ENCODE measurements at regions not wholly inside any gene's neighbourhood (a gene's known extent, or its start where the extent isn't known, plus 50 kb on each side); places are given as distances from the start of the nearest gene placed in this dataset.

DNA sequence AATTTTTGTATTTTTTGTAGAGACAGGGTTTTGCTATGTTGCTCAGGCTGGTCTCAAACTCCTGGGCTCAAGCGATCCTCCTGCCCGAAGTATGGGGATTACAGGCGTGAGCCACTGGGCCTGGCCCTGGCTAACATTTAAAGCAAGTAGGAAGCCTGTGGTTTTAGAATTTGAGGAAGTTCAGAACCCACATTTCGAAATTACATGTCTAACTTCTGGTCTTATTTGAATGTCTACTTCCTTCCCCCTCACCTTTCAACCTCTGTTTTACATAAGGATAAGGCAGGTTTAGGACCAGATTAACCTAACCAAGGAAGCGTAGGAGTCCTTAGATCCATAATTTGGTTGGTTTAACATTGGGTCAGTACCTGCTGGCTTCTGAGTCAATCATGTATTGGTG is 120.5 kb upstream of the PROK2 start:
- TF ChIP-seq, protein P1, sequence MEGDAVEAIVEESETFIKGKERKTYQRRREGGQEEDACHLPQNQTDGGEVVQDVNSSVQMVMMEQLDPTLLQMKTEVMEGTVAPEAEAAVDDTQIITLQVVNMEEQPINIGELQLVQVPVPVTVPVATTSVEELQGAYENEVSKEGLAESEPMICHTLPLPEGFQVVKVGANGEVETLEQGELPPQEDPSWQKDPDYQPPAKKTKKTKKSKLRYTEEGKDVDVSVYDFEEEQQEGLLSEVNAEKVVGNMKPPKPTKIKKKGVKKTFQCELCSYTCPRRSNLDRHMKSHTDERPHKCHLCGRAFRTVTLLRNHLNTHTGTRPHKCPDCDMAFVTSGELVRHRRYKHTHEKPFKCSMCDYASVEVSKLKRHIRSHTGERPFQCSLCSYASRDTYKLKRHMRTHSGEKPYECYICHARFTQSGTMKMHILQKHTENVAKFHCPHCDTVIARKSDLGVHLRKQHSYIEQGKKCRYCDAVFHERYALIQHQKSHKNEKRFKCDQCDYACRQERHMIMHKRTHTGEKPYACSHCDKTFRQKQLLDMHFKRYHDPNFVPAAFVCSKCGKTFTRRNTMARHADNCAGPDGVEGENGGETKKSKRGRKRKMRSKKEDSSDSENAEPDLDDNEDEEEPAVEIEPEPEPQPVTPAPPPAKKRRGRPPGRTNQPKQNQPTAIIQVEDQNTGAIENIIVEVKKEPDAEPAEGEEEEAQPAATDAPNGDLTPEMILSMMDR (conservative IDR thresholded peaks at IDR 0.05): no peak
- TF ChIP-seq EZH2 (IDR thresholded peaks at IDR 0.05; ENCODE audit: low read depth): no peak
